CD4-positive, alpha-beta T cell (primary cell): ENCODE measurements at regions not wholly inside any gene's neighbourhood (a gene's known extent, or its start where the extent isn't known, plus 50 kb on each side); places are given as distances from the start of the nearest gene placed in this dataset.

Experiments used
- ATAC-seq: fragments of 200-7000 bp; cut with Tn5 transposase; one replicate; pipeline ENCODE4 v1.10.0; 2022; ENCODE audit warnings: mild to moderate bottlenecking; ENCODE audit not compliant: poor library complexity
- CTCF ChIA-PET: fragments of 350-600 bp; sonication (Branson Sonifier 250); formaldehyde crosslinking; loops from one replicate; lab custom pipeline; 2021; ENCODE audit warnings: antibody characterized with exemption, inconsistent platforms; lab: Charles Lee
- POLR2A ChIA-PET: fragments of 350-600 bp; sonication (Branson Sonifier 250); formaldehyde crosslinking; loops from one replicate; lab custom pipeline; 2021; ENCODE audit warnings: antibody characterized with exemption, inconsistent platforms; lab: Charles Lee
- DNase-seq, 14 experiments: peaks; one replicate each; pipeline ENCODE4 v3.0.0-alpha.2; 2013 to 2020; ENCODE audit warnings: mixed read lengths in 2 of 14
- H3K27ac ChIP-seq, 2 donors: one replicate each; pipeline versions ENCODE4 v1.5.1 to v1.7.0; 2013; ENCODE audit warnings: low read length in 2 of 2, low read depth in 1 of 2, mild to moderate bottlenecking in 1 of 2
- H3K27me3 ChIP-seq, 2 experiments: 1 replicate in 1 of 2; 2 replicates in 1 of 2; pipeline versions ENCODE4 v1.6.1 to v1.7.0; 2013; ENCODE audit warnings: low read length in 2 of 2, control low read depth in 1 of 2, mild to moderate bottlenecking in 1 of 2, moderate library complexity in 1 of 2; ENCODE audit not compliant: insufficient read depth in 2 of 2, control insufficient read depth in 1 of 2
- H3K36me3 ChIP-seq: one replicate; pipeline ENCODE4 v1.6.1; 2013; ENCODE audit warnings: low read length, control low read depth; ENCODE audit not compliant: insufficient read depth
- H3K4me1 ChIP-seq: one replicate; pipeline ENCODE4 v1.6.1; 2013; ENCODE audit warnings: low read length, control low read depth; ENCODE audit not compliant: insufficient read depth
- H3K4me3 ChIP-seq: one replicate; pipeline ENCODE4 v1.5.1; 2013; ENCODE audit warnings: mild to moderate bottlenecking, low read length, moderate library complexity
- H3K9me3 ChIP-seq, 2 experiments: 1 replicate in 1 of 2; 2 replicates in 1 of 2; pipeline versions ENCODE4 v1.6.1 to v1.7.0; 2013; ENCODE audit warnings: low read length in 2 of 2, mild to moderate bottlenecking in 2 of 2, control low read depth in 1 of 2, moderate library complexity in 1 of 2; ENCODE audit not compliant: control insufficient read depth in 1 of 2, insufficient read depth in 1 of 2
- H3K27ac Mint-ChIP-seq: one replicate; pipeline ENCODE4 v1.8.0; 2020; ENCODE audit warnings: mixed read lengths
- H3K27me3 Mint-ChIP-seq: one replicate; pipeline ENCODE4 v1.8.0; 2021; ENCODE audit warnings: mixed read lengths
- H3K36me3 Mint-ChIP-seq: one replicate; pipeline ENCODE4 v1.8.0; 2021; ENCODE audit warnings: low read depth, mixed read lengths
- H3K4me1 Mint-ChIP-seq: one replicate; pipeline ENCODE4 v1.8.0; 2021; ENCODE audit warnings: low read depth, mixed read lengths
- H3K4me3 Mint-ChIP-seq: one replicate; pipeline ENCODE4 v1.8.0; 2020; ENCODE audit warnings: mild to moderate bottlenecking, mixed read lengths
- H3K9me3 Mint-ChIP-seq: one replicate; pipeline ENCODE4 v1.8.0; 2020; ENCODE audit warnings: mixed read lengths
- intact Hi-C, 2 experiments: fragments of 100-400 bp; cut with DNase I in 1 of 2; cut with micrococcal nuclease in 1 of 2; formaldehyde crosslinking; loops; one replicate each; pipeline versions ENCODE4 v1.15.1 to v1.9.0; 2023 to 2025; cut with DNase I, micrococcal nuclease
- TF ChIP-seq, protein P1 (sequence below): fragments of 200-600 bp; IDR thresholded peaks from one replicate; pipeline ENCODE4 v1.8.0; 2022; ENCODE audit warnings: antibody characterized with exemption, mild to moderate bottlenecking

DNA sequence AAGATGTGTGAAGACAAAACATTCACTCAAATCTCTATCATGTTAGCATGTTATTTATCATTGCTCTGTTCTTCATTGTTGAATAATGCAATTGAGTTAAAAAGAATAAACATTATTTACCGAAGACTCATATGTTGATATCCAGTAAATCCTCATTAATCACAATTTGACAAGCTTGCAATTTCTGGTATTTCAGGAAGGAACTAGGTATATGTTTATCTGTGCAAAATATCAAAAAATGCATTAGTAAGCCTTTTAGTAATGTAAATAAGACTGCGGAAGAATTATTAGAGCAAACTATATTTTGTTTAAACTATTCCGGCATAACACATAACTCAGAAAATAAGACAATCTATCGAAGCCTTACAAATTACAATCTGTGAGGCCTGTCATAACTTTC is 222.7 kb upstream of the NOVA1 start:
- Histone ChIP-seq H3K9me3 (no peaks in the 10 kb centered on the region), H3K27me3 (no peaks in the 10 kb centered on the region), H3K36me3 (no peaks in the 10 kb centered on the region), H3K4me3 (no peak overlapping the region), H3K4me1 (no peaks in the 10 kb centered on the region), H3K27ac (no peak overlapping the region)
- CTCF ChIA-PET: no interaction called here
- intact Hi-C loops: no loop called here
- Mint-ChIP-seq H3K4me3 (no peak overlapping the region), H3K27ac (no peak overlapping the region), H3K4me1 (no peaks in the 10 kb centered on the region), H3K27me3 (no peaks in the 10 kb centered on the region), H3K9me3 (peaks cover 19% of the 10 kb centered on the region), H3K36me3 (no peaks in the 10 kb centered on the region)
- TF ChIP-seq, protein P1, sequence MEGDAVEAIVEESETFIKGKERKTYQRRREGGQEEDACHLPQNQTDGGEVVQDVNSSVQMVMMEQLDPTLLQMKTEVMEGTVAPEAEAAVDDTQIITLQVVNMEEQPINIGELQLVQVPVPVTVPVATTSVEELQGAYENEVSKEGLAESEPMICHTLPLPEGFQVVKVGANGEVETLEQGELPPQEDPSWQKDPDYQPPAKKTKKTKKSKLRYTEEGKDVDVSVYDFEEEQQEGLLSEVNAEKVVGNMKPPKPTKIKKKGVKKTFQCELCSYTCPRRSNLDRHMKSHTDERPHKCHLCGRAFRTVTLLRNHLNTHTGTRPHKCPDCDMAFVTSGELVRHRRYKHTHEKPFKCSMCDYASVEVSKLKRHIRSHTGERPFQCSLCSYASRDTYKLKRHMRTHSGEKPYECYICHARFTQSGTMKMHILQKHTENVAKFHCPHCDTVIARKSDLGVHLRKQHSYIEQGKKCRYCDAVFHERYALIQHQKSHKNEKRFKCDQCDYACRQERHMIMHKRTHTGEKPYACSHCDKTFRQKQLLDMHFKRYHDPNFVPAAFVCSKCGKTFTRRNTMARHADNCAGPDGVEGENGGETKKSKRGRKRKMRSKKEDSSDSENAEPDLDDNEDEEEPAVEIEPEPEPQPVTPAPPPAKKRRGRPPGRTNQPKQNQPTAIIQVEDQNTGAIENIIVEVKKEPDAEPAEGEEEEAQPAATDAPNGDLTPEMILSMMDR: no peak
- ATAC-seq (no peak), DNase-seq (no peak)
- POLR2A ChIA-PET: no interaction called here

DNA sequence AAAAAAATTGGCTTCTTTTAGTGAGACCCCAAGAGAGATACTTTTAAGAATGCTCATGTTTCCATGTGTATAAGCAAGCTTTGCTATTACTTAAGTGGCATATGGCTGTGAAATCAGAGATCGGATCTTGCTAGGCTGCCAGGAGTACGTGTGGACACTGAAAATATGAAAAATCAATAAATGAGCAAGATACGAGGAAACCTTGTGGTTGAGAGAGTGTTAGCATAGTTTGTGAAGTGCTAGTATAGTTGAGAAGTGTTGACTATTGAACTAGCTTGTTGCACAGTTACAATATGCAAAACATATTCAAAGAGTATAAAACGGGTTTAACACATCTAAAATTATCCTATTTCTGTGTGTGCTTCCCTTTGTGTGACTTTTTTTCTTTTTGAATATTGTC is 230.9 kb upstream of the NOVA1 start:
- no peaks in the 10 kb centered on the region for H3K4me1 Mint-ChIP-seq
- H3K27me3 Mint-ChIP-seq: no peaks in the 10 kb centered on the region
- ChIA-PET CTCF (no interaction called here), POLR2A (no interaction called here)
- Histone ChIP-seq H3K4me1 (no peaks in the 10 kb centered on the region), H3K9me3 (peaks cover 4% of the 10 kb centered on the region in 2 experiments), H3K27ac (no peak overlapping the region), H3K36me3 (no peaks in the 10 kb centered on the region), H3K27me3 (no peaks in the 10 kb centered on the region), H3K4me3 (no peak overlapping the region)
- no peak overlapping the region for H3K27ac Mint-ChIP-seq
- intact Hi-C loops: no loop called here
- no peaks in the 10 kb centered on the region for H3K36me3 Mint-ChIP-seq
- TF ChIP-seq, protein P1: no peak
- ATAC-seq: no peak
- no peak overlapping the region for H3K4me3 Mint-ChIP-seq
- H3K9me3 Mint-ChIP-seq: peaks cover 14% of the 10 kb centered on the region
- no peak for DNase-seq

DNA sequence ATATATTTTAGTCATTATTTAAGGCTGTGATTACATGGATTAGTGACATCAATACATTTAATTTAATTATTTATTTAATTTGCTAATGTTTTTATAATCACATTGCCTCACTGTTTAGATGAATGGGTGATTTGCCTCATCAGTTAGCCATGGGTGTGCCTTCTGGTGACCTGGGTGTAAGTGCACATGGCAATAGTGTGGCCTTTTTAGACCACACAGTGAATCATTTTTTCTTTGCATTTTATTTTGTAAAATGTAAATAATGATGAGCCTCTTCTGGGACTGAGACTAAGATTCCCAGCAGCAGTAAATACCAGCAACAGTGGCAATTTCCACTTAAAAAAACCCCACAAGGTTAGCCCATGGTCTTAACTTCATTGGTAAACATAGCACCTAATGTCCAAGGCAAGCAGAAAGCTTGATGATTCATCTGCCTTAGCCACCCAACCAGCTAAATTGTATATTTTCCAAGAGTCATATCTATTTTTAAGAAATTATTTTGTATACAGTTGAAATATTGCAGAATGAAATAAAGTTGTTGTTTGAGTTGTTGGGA is 235.9 kb upstream of the NOVA1 start:
- peaks cover 0 to 4% of the 10 kb centered on the region in 2 experiments for H3K9me3 ChIP-seq
- ChIA-PET CTCF (no interaction called here), POLR2A (no interaction called here)
- no peaks in the 10 kb centered on the region for H3K36me3 ChIP-seq
- intact Hi-C loops: no loop called here
- Mint-ChIP-seq H3K4me3 (no peak overlapping the region), H3K36me3 (no peaks in the 10 kb centered on the region), H3K27me3 (no peaks in the 10 kb centered on the region), H3K4me1 (no peaks in the 10 kb centered on the region), H3K27ac (no peak overlapping the region), H3K9me3 (peaks cover 13% of the 10 kb centered on the region)
- no peak for ATAC-seq
- H3K4me1 ChIP-seq: no peaks in the 10 kb centered on the region
- TF ChIP-seq, protein P1: no peak
- no peaks in the 10 kb centered on the region for H3K27me3 ChIP-seq
- no peak overlapping the region for H3K27ac ChIP-seq
- H3K4me3 ChIP-seq: no peak overlapping the region
- no peak for DNase-seq
